Astrocyte of the cerebellum (primary cell): ENCODE measurements at regions not wholly inside any gene's neighbourhood (a gene's known extent, or its start where the extent isn't known, plus 50 kb on each side); places are given as distances from the start of the nearest gene placed in this dataset.

ENCODE experiments used
- DNase-seq: peaks from one replicate; pipeline ENCODE4 v3.0.0-alpha.2; 2011; ENCODE audit warnings: low read depth
- H3K4me3 ChIP-seq: 2 replicates; pipeline ENCODE4 v1.5.1; 2011; ENCODE audit warnings: mild to moderate bottlenecking, low read depth, low read length, moderate library complexity
- in situ Hi-C: cut with HindIII; loops from 2 replicates; pipeline ENCODE4 v1.10.0; 2017; ENCODE audit warnings: low sequenced_read_pairs
- TF ChIP-seq, protein P1 (sequence below): IDR thresholded peaks from 2 replicates; pipeline ENCODE4 v1.5.1; 2012; ENCODE audit warnings: low read length, low read depth, moderate library complexity, mild to moderate bottlenecking; ENCODE audit errors: missing control alignments

DNA sequence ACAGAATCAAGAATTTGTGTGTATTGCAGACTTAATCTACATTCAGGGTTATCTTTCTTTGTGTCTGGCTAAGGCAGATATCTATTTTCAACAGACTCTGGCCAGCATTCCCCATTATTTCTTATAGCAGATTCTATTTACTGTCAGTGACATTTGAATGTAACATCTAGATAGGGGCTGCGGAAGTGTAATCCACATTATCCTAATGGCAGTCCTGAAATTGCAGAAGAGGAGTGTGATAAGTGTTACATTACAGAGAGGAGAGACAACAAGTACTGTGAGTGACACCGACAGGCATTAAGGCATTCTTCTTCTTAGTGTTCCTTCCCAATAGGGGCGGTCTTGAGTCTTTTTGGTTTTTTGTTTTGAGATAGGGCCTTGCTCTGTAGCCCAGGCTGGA is 598.2 kb upstream of the NXPH2 start:
- in situ Hi-C loops, result no loop called here
- TF ChIP-seq, protein P1, sequence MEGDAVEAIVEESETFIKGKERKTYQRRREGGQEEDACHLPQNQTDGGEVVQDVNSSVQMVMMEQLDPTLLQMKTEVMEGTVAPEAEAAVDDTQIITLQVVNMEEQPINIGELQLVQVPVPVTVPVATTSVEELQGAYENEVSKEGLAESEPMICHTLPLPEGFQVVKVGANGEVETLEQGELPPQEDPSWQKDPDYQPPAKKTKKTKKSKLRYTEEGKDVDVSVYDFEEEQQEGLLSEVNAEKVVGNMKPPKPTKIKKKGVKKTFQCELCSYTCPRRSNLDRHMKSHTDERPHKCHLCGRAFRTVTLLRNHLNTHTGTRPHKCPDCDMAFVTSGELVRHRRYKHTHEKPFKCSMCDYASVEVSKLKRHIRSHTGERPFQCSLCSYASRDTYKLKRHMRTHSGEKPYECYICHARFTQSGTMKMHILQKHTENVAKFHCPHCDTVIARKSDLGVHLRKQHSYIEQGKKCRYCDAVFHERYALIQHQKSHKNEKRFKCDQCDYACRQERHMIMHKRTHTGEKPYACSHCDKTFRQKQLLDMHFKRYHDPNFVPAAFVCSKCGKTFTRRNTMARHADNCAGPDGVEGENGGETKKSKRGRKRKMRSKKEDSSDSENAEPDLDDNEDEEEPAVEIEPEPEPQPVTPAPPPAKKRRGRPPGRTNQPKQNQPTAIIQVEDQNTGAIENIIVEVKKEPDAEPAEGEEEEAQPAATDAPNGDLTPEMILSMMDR, result no peak
- H3K4me3 ChIP-seq, result no peak overlapping the region
- no peak for DNase-seq

DNA sequence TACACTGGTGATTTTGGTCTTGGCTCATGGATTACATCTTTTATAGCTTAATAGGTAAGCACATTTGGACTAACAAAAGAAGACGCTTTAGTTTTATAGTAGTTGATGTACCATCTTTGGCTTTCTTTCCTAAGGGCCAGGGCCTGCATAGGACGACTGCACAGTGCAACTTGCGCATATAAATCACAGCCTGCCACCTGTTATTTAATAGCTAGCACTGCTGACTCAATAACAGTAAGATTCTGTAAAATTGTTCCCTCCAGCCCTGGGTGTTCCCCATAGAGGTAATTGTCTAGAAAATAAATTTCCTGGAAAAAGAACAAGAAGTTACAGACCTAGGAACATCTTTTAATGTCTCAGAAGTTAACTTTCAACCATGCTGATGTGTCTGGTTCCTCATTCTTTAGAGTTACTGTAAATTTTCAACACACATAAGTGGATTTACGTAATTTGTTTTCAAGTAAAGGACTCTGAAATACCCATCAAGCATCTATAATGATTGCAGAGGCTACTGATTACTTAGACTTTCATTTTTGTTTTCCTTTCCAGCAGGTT is 594.2 kb upstream of the NXPH2 start:
- no peak overlapping the region for H3K4me3 ChIP-seq
- in situ Hi-C loops, result no loop called here
- no peak for DNase-seq
- TF ChIP-seq, protein P1, result no peak

DNA sequence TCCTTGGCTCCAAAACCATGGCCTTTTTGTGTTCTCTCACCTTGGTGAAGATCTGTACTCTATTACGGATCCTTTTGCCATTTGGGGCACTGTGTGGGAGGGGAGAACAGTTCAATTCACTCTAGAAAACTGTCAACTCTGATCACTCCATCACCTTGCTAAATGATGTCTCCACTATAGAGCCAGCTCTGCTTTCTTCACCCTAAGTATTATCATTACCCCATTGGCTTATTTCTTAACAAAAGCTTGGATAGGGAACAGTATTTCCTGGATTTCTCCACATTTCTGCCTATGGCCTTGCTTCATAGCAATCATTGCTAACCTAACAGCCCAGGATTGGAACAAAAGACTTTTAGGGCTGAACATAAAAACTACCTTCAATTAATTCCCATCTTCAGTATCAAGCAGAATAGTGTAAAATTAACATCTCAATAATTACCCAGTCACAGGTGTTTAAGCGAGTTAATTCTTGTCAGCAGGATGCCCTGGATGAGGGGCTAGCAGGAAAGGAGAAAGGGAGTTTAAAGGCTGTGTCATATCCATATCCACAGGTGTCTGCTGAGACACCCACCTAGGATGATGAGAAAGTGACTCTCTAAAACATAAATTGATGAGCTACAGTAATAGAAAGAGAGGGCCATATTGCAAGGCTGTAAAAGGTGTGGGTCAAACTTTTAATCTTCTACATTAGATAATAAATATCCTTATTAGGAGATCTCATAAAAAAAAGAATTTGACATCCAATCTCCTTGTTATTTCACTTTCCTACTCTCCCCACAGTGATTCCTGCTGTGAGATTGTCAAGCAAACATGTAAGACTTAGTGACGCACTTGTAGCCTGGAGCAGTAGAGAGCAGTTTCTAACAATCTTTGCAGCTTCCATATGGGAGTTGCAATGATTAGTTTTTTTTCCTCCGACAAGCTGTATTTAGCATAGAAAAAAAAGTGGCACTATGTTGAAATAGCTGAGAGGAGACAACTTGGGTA is 589.5 kb upstream of the NXPH2 start:
- in situ Hi-C loops, result no loop called here
- TF ChIP-seq, protein P1, result no peak
- DNase-seq, result no peak
- no peak overlapping the region for H3K4me3 ChIP-seq

DNA sequence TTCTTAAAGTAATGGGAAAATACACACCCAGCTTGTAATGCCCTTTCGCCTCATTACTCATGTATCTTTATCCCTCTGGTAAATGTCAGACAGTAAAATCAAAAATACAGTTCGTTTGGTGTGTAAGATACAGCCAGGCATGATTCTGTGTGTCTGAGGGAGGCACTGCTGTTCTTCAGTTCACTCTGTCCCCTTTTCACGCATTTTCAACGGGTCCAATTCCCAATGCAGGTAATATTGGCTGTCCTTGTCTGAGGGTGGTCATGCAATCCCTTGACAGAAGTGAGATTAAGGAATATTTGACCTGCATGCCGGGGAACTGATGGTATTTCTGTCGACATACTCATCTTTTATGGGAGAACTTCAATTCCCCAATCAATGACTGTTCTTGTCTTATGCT is 587.2 kb upstream of the NXPH2 start:
- no peak for DNase-seq
- H3K4me3 ChIP-seq, result no peak overlapping the region
- in situ Hi-C loops, result no loop called here
- TF ChIP-seq, protein P1, result no peak

DNA sequence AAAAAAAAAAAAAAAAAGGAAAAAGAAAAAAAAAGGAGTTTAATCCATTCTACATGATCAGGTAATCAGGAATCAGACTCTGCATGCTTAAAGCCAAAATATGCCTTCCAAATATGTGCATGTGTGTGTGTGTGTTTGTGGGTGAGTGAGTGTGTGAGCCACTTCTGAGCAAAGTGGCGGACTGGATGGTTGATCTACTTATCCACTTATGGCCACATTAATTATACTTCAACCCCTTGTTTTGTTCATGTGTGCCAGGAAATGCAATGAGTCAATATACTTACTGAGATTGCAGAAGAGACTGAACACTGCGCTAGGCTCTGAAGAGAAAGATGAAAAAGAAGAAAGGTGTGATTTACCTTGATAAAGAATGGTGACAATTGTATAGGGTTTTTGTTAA is 586.5 kb upstream of the NXPH2 start:
- in situ Hi-C loops, result no loop called here
- no peak overlapping the region for H3K4me3 ChIP-seq
- no peak for DNase-seq
- TF ChIP-seq, protein P1, result no peak

DNA sequence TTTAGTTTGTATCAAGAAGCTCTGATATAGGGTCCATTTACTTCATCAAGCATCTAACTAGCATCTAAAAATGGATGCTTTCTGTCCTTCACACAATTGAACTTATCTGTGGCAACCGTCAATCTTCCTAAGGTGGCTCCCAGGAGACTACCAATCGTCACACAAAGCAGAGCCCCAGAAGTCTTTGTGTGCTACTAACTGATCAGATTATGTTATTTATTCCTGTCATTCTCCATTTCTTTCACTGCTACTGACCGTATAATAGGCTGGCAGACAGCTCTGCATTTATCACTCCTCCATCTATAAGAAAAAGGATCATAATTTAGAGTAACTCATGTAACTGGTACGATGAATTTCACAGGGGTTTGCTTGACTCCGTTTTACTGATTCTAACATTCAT is 585.0 kb upstream of the NXPH2 start:
- TF ChIP-seq, protein P1, result no peak
- H3K4me3 ChIP-seq, result no peak overlapping the region
- no peak for DNase-seq
- in situ Hi-C loops, result no loop called here
